Mucosa of descending colon (tissue), 3 donors: ENCODE measurements at regions not wholly inside any gene's neighbourhood (a gene's known extent, or its start where the extent isn't known, plus 50 kb on each side); places are given as distances from the start of the nearest gene placed in this dataset.

Source experiments
- ATAC-seq: fragments of 200-7000 bp; cut with Tn5 transposase; one replicate; pipeline ENCODE4 v1.9.1; 2020; ENCODE audit warnings: mild to moderate bottlenecking, moderate library complexity
- DNase-seq, 3 donors: peaks; one replicate each; pipeline ENCODE4 v3.0.0-alpha.2; 2020
- H3K36me3 ChIP-seq: fragments of 200-600 bp; one replicate; pipeline ENCODE4 v1.8.0; 2021; ENCODE audit warnings: low read depth, mild to moderate bottlenecking
- H3K4me1 ChIP-seq: fragments of 200-600 bp; one replicate; pipeline ENCODE4 v1.8.0; 2021; ENCODE audit warnings: low read depth, mild to moderate bottlenecking
- H3K4me3 ChIP-seq: fragments of 200-600 bp; one replicate; pipeline ENCODE4 v1.8.0; 2021; ENCODE audit warnings: mild to moderate bottlenecking
- H3K9me3 ChIP-seq: fragments of 200-600 bp; one replicate; pipeline ENCODE4 v1.8.0; 2021; ENCODE audit warnings: mild to moderate bottlenecking
- intact Hi-C, 2 donors: fragments of 100-400 bp; cut with DNase I in 1 of 2; cut with micrococcal nuclease in 1 of 2; formaldehyde crosslinking; loops; one replicate each; pipeline versions ENCODE4 v1.11.0 to v1.11.1; 2022; cut with DNase I, micrococcal nuclease
- TF ChIP-seq, protein P1 (sequence below): fragments of 200-600 bp; IDR thresholded peaks from one replicate; pipeline ENCODE4 v1.8.0; 2022; ENCODE audit warnings: antibody characterized with exemption, mild to moderate bottlenecking
- donor health status: DM: no; HTN: no; CAD: no; lungs with moderate emphysema.
- donor health status: DM: no; HTN: no; CAD: no.
- donor health status: DM: no; HTN: yes; CAD: no.

DNA sequence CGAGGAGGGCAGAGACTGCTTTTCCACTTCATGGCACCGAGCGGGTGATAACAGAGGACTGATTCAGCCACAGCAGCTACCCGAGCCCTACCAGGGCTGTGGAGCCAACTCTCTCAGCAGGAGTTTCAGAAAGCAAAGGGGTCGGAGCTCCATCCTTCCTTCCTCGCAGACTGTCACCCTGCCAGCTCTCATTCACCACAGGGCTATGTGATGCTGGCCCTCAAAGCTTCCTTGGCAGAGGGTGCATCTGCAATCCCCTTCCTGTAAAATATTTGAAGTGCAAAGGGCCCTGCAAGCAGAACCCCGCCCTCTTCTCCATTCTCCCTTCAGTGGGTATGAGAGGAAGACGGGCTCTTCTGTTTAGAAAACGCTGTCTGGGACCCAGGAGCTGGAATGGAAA, 105.3 kb upstream of the LYZL2 start:
- TF ChIP-seq, protein P1, sequence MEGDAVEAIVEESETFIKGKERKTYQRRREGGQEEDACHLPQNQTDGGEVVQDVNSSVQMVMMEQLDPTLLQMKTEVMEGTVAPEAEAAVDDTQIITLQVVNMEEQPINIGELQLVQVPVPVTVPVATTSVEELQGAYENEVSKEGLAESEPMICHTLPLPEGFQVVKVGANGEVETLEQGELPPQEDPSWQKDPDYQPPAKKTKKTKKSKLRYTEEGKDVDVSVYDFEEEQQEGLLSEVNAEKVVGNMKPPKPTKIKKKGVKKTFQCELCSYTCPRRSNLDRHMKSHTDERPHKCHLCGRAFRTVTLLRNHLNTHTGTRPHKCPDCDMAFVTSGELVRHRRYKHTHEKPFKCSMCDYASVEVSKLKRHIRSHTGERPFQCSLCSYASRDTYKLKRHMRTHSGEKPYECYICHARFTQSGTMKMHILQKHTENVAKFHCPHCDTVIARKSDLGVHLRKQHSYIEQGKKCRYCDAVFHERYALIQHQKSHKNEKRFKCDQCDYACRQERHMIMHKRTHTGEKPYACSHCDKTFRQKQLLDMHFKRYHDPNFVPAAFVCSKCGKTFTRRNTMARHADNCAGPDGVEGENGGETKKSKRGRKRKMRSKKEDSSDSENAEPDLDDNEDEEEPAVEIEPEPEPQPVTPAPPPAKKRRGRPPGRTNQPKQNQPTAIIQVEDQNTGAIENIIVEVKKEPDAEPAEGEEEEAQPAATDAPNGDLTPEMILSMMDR: no peak
- Histone ChIP-seq H3K4me1 (no peaks in the 10 kb centered on the region), H3K36me3 (no peaks in the 10 kb centered on the region), H3K9me3 (no peaks in the 10 kb centered on the region), H3K4me3 (no peak overlapping the region)
- ATAC-seq (no peak), DNase-seq (no peak)
- intact Hi-C loops: no loop called here

- intact Hi-C loops: no loop called here
- H3K36me3 ChIP-seq: no peaks in the 10 kb centered on the region
- no peaks in the 10 kb centered on the region for H3K4me1 ChIP-seq
- no peak for ATAC-seq
- DNase-seq: no peak
- no peak overlapping the region for H3K4me3 ChIP-seq
- no peaks in the 10 kb centered on the region for H3K9me3 ChIP-seq
- TF ChIP-seq, protein P1: no peak
Measured at GRCh38 chr10:30732671-30733070, 103.1 kb upstream of the LYZL2 start.

DNA sequence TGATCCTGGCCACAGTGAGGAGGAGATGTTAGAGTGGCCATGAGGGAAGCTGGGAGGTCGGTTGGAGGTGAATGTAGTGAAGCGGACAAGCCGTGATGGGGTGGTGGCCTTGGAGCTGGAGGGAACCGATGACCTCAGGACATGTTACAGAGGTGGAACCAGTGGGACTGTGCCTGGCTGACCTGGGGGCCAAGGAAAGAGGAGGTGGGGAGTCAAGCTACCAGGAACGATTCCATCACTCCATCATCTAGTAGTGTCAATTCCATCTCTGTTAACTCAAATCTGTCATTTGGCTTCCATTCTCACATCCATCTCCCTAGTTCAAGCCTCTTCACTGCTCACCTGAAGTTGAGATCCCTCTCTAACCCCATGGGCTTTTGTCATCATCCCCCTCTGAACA, 102.4 kb upstream of the LYZL2 start:
- H3K4me3 ChIP-seq: no peak overlapping the region
- TF ChIP-seq, protein P1: no peak
- H3K36me3 ChIP-seq: no peaks in the 10 kb centered on the region
- no peak for DNase-seq
- no peak for ATAC-seq
- no peaks in the 10 kb centered on the region for H3K4me1 ChIP-seq
- H3K9me3 ChIP-seq: no peaks in the 10 kb centered on the region
- intact Hi-C loops: no loop called here

DNA sequence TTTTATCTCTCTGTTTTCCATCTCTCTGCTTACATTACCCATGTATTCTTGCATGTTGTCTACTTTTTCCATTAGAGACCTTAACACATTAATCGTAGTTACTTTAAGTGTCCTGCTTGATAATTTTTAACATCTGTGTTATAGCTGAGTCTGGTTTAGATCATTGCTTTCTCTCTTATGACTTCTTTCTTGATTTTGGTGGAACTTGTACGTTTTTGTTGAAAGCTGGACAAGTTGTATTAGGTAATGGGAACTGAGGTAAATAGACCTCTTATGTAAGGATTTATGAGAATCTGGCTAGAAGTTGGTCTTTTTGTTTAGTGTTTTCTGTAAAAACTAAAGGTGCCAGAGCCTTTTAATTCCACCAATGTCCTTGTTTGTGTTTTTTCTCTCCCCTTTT, 100.8 kb upstream of the LYZL2 start:
- intact Hi-C loops: no loop called here
- Histone ChIP-seq H3K4me1 (no peaks in the 10 kb centered on the region), H3K36me3 (no peaks in the 10 kb centered on the region), H3K9me3 (no peaks in the 10 kb centered on the region), H3K4me3 (no peak overlapping the region)
- ATAC-seq: no peak
- TF ChIP-seq, protein P1: no peak
- DNase-seq: no peak

DNA sequence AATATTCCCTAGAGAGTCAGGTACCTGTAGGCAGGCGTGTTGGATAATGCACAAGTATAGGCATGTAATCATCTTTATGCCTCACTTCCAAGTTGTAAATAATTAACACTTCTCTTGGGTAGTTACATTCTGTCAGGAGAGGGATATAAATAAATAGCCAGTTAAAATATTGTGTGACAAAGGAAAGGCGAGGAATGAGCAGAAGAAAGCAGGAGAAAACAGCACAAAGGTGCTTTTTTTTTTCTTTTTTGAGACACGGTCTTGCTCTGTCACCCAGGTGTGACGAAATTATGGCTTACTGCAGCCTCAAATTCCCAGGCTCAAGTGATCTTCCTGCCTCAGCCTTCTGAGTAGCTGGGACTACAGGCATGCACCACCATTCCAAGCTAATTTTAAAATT, 99.2 kb upstream of the LYZL2 start:
- H3K36me3 ChIP-seq: no peaks in the 10 kb centered on the region
- no peaks in the 10 kb centered on the region for H3K4me1 ChIP-seq
- no peak for ATAC-seq
- H3K9me3 ChIP-seq: no peaks in the 10 kb centered on the region
- TF ChIP-seq, protein P1: no peak
- intact Hi-C loops: no loop called here
- DNase-seq: no peak
- H3K4me3 ChIP-seq: no peak overlapping the region

GRCh38 chr10:30728127-30728526, 98.6 kb upstream of the LYZL2 start:
- intact Hi-C loops: no loop called here
- TF ChIP-seq, protein P1: no peak
- ATAC-seq (no peak), DNase-seq (no peak)
- no peaks in the 10 kb centered on the region for H3K36me3 ChIP-seq
- no peaks in the 10 kb centered on the region for H3K4me1 ChIP-seq
- H3K4me3 ChIP-seq: no peak overlapping the region
- H3K9me3 ChIP-seq: no peaks in the 10 kb centered on the region
